Endothelial cell of umbilical vein (primary cell): ENCODE measurements at regions not wholly inside any gene's neighbourhood (a gene's known extent, or its start where the extent isn't known, plus 50 kb on each side); places are given as distances from the start of the nearest gene placed in this dataset.

ENCODE experiments used
- BruUV-seq: library from RNA; stranded (reverse); fragments of 400-500 nt; replicated peaks from 2 replicates; lab custom pipeline; 2021; lab: Mats Ljungman, UMichigan
- CTCF ChIA-PET: fragments of 300-600, 350-600 bp; sonication (Branson Sonifier 250); formaldehyde crosslinking; loops from one replicate; lab custom pipeline; 2021; ENCODE audit warnings: antibody characterized with exemption, inconsistent platforms; lab: Charles Lee
- POLR2A ChIA-PET: fragments of 300-600, 350-600 bp; sonication (Branson Sonifier 250); formaldehyde crosslinking; loops from one replicate; lab custom pipeline; 2021; ENCODE audit warnings: antibody characterized with exemption, inconsistent platforms; lab: Charles Lee
- DNase-seq: peaks from one replicate; pipeline ENCODE4 v3.0.0-alpha.2; 2011; ENCODE audit warnings: low read depth, low spot score
- FAIRE-seq: peaks from 2 replicates; lab custom pipeline; 2011; peaks lifted over from hg19 to GRCh38; lab: Jason Lieb, UNC
- H2AFZ ChIP-seq: 2 replicates; pipeline ENCODE4 v1.6.0; 2012; ENCODE audit warnings: low read depth, low read length, control low read depth, inconsistent platforms
- H3K27ac ChIP-seq: 2 replicates; pipeline ENCODE4 v1.5.1; 2011; ENCODE audit warnings: low read depth, mild to moderate bottlenecking, control low read depth, low read length, moderate library complexity; ENCODE audit not compliant: insufficient read depth
- H3K27me3 ChIP-seq, 2 experiments: 2 replicates each; pipeline versions ENCODE4 v1.6.0 to v1.6.1; 2011; ENCODE audit warnings: low read length in 2 of 2, mixed read lengths in 1 of 2; ENCODE audit not compliant: control insufficient read depth in 2 of 2, insufficient read depth in 2 of 2
- H3K36me3 ChIP-seq, 2 experiments: 2 replicates in 1 of 2; 3 replicates in 1 of 2; pipeline ENCODE4 v1.5.1; 2011; ENCODE audit warnings: low read length in 2 of 2, mild to moderate bottlenecking in 1 of 2, moderate library complexity in 1 of 2; ENCODE audit not compliant: control insufficient read depth in 2 of 2, insufficient read depth in 2 of 2; ENCODE audit errors: extremely low read depth in 1 of 2
- H3K4me1 ChIP-seq: 3 replicates; pipeline ENCODE4 v1.5.1; 2011; ENCODE audit warnings: mild to moderate bottlenecking, low read length; ENCODE audit not compliant: control insufficient read depth, insufficient read depth; ENCODE audit errors: extremely low read depth
- H3K4me2 ChIP-seq: 2 replicates; pipeline ENCODE4 v1.6.1; 2011; ENCODE audit warnings: low read length, control low read depth, mixed read lengths; ENCODE audit not compliant: insufficient read depth
- H3K4me3 ChIP-seq, 3 experiments: fragments of 200-600 bp in 1 of 3; sonication (generic), shearing (Covaris generic) in 1 of 3; replicated peaks in 1 of 3; 2 replicates each; pipeline ENCODE4 v1.5.1; 2011 to 2016; ENCODE audit warnings: control low read depth in 3 of 3, low read length in 3 of 3, mild to moderate bottlenecking in 2 of 3, inconsistent platforms in 1 of 3, low read depth in 1 of 3, moderate library complexity in 1 of 3; ENCODE audit not compliant: insufficient read depth in 1 of 3
- H3K79me2 ChIP-seq: 2 replicates; pipeline ENCODE4 v1.6.0; 2012; ENCODE audit warnings: low read length, inconsistent platforms; ENCODE audit not compliant: control insufficient read depth, insufficient read depth
- H3K9ac ChIP-seq: replicated peaks from 2 replicates; pipeline ENCODE3; 2011; ENCODE audit warnings: low read length, control low read depth; ENCODE audit not compliant: insufficient read depth; ENCODE audit errors: extremely low read depth
- H3K9me1 ChIP-seq: replicated peaks from 3 replicates; pipeline ENCODE4 v1.6.0; 2011; ENCODE audit warnings: mild to moderate bottlenecking, low read length; ENCODE audit not compliant: control insufficient read depth, insufficient read depth; ENCODE audit errors: extremely low read depth
- H3K9me3 ChIP-seq: replicated peaks from 2 replicates; pipeline ENCODE4 v1.5.1; 2012; ENCODE audit warnings: low read length, inconsistent platforms; ENCODE audit not compliant: control insufficient read depth, insufficient read depth
- H4K20me1 ChIP-seq: replicated peaks from 2 replicates; pipeline ENCODE3; 2011; ENCODE audit warnings: mild to moderate bottlenecking, low read length; ENCODE audit not compliant: control insufficient read depth, insufficient read depth; ENCODE audit errors: extremely low read depth
- CTCF ChIP-seq, 2 donors: IDR thresholded peaks; 1 replicate in 1 of 2; 2 replicates in 1 of 2; pipeline ENCODE4 v1.5.1; 2011; ENCODE audit warnings: low read length in 2 of 2, mild to moderate bottlenecking in 2 of 2, moderate library complexity in 2 of 2, control low read depth in 1 of 2, inconsistent platforms in 1 of 2, low read depth in 1 of 2; ENCODE audit not compliant: insufficient read depth in 1 of 2; ENCODE audit errors: extremely low read depth in 1 of 2
- EZH2 ChIP-seq: IDR thresholded peaks from 2 replicates; pipeline ENCODE4 v1.6.1; 2012; ENCODE audit warnings: borderline replicate concordance, low read depth, mild to moderate bottlenecking, moderate library complexity, low read length, inconsistent platforms; ENCODE audit not compliant: severe bottlenecking
- FOS ChIP-seq: IDR thresholded peaks from 2 replicates; pipeline ENCODE4 v1.6.1; 2011; ENCODE audit warnings: mild to moderate bottlenecking, low read length, moderate library complexity, borderline replicate concordance; ENCODE audit not compliant: insufficient read depth
- GATA2 ChIP-seq: IDR thresholded peaks from 2 replicates; pipeline ENCODE4 v1.7.0; 2011; ENCODE audit warnings: low read depth, mild to moderate bottlenecking, moderate library complexity, mixed read lengths, low read length; ENCODE audit not compliant: insufficient read length, insufficient read depth
- JUN ChIP-seq: IDR thresholded peaks from 2 replicates; pipeline ENCODE4 v1.6.1; 2011; ENCODE audit warnings: borderline replicate concordance, low read depth; ENCODE audit not compliant: insufficient read length, insufficient read depth
- MAX ChIP-seq: IDR thresholded peaks from 2 replicates; pipeline ENCODE4 v1.6.1; 2011; ENCODE audit not compliant: insufficient read depth, insufficient read length
- MYC ChIP-seq: IDR thresholded peaks from one replicate; pipeline ENCODE4 v1.6.1; 2011; ENCODE audit warnings: mild to moderate bottlenecking, low read depth, low read length
- POLR2A ChIP-seq: IDR thresholded peaks from 2 replicates; pipeline ENCODE4 v1.6.1; 2012; ENCODE audit warnings: low read depth, mild to moderate bottlenecking, control low read depth, low read length
- POLR2AphosphoS5 ChIP-seq: IDR thresholded peaks from 2 replicates; pipeline ENCODE4 v1.6.1; 2012; ENCODE audit warnings: low read depth, mild to moderate bottlenecking, control low read depth, low read length, moderate library complexity; ENCODE audit not compliant: insufficient read depth
- dilution Hi-C: fragments of 300-500 bp; cut with MboI; formaldehyde crosslinking; loops from one replicate; pipeline ENCODE4 v1.15.0; 2019; ENCODE audit warnings: low sequenced_read_pairs; ENCODE audit not compliant: extremely low pct_ligation_motif_present
- intact Hi-C: fragments of 100-400 bp; cut with micrococcal nuclease; formaldehyde crosslinking; loops from one replicate; pipeline ENCODE4 v1.10.0; 2022

GRCh38 chr22:48125416-48125815, 1363.0 kb downstream of the TBC1D22A start:
- TF ChIP-seq EZH2 (no peak), CTCF (IDR thresholded peaks at IDR 0.05; ENCODE audit: extremely low read depth in 1 of 2, insufficient read depth in 1 of 2, low read depth in 1 of 2, low read length in 2 of 2) (no peak), POLR2A (no peak), MYC (no peak), POLR2AphosphoS5 (no peak), GATA2 (no peak), MAX (no peak), JUN (no peak), FOS (no peak)
- Histone ChIP-seq H3K27ac (no peak overlapping the region), H3K4me3 (no peak overlapping the region), H3K27me3 (no peaks in the 10 kb centered on the region), H2AFZ (no peak overlapping the region), H3K36me3 (no peaks in the 10 kb centered on the region), H4K20me1 (no peaks in the 10 kb centered on the region), H3K9ac (no peak overlapping the region), H3K9me1 (no peaks in the 10 kb centered on the region), H3K4me2 (no peak overlapping the region), H3K9me3 (peaks cover 7% of the 10 kb centered on the region), H3K79me2 (no peaks in the 10 kb centered on the region), H3K4me1 (no peaks in the 10 kb centered on the region)
- FAIRE-seq = no peak
- BruUV-seq = no TSS peak
- intact Hi-C loops = no loop called here
- DNase-seq = no peak
- CTCF ChIA-PET = no interaction called here
- POLR2A ChIA-PET = no interaction called here
- dilution Hi-C loops = no loop called here
